ENCODE measurements at regions not wholly inside any gene's neighbourhood (a gene's known extent, or its start where the extent isn't known, plus 50 kb on each side); places are given as distances from the start of the nearest gene placed in this dataset.

DNA sequence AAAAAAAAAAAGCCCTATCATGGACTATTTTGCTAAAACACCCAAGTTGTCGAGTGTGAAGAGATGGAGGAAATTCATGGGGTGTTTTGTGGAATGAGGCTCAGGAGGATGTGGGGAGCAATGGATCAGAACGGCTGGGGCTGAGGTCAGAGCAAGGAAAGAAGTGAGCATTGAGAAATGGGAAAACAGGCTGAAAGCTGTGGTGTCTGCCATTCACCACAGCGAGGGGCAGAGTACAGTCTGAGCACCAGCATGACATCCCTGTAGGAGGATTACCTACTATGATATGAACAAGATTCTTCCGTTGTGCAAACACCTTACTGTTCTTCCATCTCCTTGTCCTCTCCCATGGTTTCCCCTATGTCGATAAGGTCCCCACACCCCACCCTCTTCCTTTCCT is 193.1 kb downstream of the TMEM114 start:
- Histone ChIP-seq H3K4me3 (ENCODE audit: low read depth, low read length) (no peak overlapping the region), H3K27ac (no peak overlapping the region), H3K36me3 (replicated peaks) (no peaks in the 10 kb centered on the region), H3K27me3 (replicated peaks) (no peaks in the 10 kb centered on the region)
- TF ChIP-seq, protein P1, sequence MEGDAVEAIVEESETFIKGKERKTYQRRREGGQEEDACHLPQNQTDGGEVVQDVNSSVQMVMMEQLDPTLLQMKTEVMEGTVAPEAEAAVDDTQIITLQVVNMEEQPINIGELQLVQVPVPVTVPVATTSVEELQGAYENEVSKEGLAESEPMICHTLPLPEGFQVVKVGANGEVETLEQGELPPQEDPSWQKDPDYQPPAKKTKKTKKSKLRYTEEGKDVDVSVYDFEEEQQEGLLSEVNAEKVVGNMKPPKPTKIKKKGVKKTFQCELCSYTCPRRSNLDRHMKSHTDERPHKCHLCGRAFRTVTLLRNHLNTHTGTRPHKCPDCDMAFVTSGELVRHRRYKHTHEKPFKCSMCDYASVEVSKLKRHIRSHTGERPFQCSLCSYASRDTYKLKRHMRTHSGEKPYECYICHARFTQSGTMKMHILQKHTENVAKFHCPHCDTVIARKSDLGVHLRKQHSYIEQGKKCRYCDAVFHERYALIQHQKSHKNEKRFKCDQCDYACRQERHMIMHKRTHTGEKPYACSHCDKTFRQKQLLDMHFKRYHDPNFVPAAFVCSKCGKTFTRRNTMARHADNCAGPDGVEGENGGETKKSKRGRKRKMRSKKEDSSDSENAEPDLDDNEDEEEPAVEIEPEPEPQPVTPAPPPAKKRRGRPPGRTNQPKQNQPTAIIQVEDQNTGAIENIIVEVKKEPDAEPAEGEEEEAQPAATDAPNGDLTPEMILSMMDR (IDR thresholded peaks at IDR 0.05; ENCODE audit: low read depth, low read length, missing control alignments) = no peak
- no peak for DNase-seq
- in situ Hi-C loops (cut with HindIII; ENCODE audit: low pct_ligation_motif_present, low sequenced_read_pairs) = no loop called here

DNA sequence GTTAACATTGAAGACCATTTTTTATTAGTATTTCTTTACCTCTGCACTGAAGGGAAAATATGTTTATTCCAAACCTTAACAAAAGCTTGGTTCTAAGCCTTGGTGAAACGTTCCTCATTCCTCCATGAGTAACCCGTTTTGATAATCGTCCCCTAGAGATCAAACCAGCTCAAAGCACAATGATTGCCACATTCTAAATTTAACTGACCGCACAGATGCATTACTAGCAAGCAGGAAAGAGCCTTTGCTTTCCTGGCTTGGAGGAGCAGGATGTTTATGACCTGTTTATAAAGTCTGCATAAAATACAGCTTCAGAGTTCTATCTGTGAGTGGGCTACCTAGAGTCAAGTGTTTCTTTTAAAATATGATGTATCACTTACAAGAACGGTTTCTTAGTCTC is 193.8 kb downstream of the TMEM114 start:
- no peak for DNase-seq
- in situ Hi-C loops (cut with HindIII; ENCODE audit: low pct_ligation_motif_present, low sequenced_read_pairs) = no loop called here
- TF ChIP-seq, protein P1 (IDR thresholded peaks at IDR 0.05; ENCODE audit: low read depth, low read length, missing control alignments) = no peak
- Histone ChIP-seq H3K36me3 (replicated peaks) (no peaks in the 10 kb centered on the region), H3K27me3 (replicated peaks) (no peaks in the 10 kb centered on the region), H3K4me3 (ENCODE audit: low read depth, low read length) (no peak overlapping the region), H3K27ac (no peak overlapping the region)

DNA sequence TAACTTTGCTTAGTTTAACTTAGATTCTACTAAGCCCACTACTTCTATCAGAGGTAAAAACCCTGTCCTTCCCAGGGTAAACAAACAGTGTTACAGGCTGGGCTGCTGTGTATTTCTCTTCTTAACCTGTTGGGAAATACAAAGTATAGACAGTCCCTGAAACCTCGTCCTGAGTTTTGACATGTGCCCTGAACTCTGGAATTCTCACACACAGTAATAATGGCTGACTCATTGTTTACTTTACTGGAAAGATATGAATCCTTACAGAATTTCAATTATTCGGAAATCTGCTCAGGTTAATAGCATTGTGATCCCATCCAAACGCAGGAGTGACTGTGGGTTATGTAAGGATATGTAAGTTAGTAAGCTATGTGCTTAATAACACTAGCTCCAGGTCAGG is 199.1 kb downstream of the TMEM114 start:
- TF ChIP-seq, protein P1 (IDR thresholded peaks at IDR 0.05; ENCODE audit: low read depth, low read length, missing control alignments) = no peak
- in situ Hi-C loops (cut with HindIII; ENCODE audit: low pct_ligation_motif_present, low sequenced_read_pairs) = no loop called here
- Histone ChIP-seq H3K27ac (no peak overlapping the region), H3K27me3 (replicated peaks) (no peaks in the 10 kb centered on the region), H3K36me3 (replicated peaks) (no peaks in the 10 kb centered on the region), H3K4me3 (ENCODE audit: low read depth, low read length) (no peak overlapping the region)
- no peak for DNase-seq

DNA sequence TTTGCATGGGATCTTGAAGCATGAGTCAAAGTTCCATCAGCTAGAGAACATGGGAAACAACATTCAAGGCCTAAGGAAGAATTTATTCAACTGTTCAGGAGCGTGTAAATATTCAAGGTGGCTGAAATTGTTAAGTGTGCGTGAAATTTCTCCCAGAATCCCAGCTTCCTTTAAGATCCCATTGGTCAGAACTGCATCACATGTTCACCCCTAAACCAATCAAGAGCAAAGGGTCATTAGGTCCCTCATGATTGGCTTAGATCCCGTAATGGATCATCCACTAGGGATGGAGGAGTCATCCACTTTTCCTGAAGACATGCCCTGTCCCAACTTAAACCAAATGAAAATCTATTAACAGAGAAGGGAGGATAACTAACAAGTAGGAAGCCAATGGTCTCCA is 201.6 kb downstream of the TMEM114 start:
- H3K27me3 ChIP-seq (replicated peaks) = no peaks in the 10 kb centered on the region
- no peaks in the 10 kb centered on the region for H3K36me3 ChIP-seq (replicated peaks)
- in situ Hi-C loops (cut with HindIII; ENCODE audit: low pct_ligation_motif_present, low sequenced_read_pairs) = no loop called here
- no peak for DNase-seq
- no peak overlapping the region for H3K4me3 ChIP-seq (ENCODE audit: low read depth, low read length)
- no peak overlapping the region for H3K27ac ChIP-seq
- TF ChIP-seq, protein P1 (IDR thresholded peaks at IDR 0.05; ENCODE audit: low read depth, low read length, missing control alignments) = no peak

DNA sequence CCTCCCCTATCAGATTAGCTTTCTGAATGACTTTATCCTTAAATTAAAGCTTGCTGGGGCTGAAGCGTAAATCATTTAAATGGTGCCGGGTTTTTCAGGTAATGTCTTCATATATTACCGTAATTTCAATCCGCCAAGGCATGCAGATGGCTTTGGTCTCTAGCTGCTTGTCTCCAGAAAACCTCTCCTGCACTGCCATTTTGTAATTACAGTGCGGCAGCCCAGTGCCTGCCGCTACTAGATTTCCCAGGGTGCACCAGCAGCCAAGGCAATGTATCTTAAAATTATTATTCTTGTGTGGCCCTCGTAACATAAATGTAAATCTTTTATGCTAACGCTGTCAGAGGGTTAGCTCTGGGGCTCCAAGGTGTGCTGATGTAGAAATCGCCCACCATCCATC is 208.5 kb downstream of the TMEM114 start:
- Histone ChIP-seq H3K4me3 (ENCODE audit: low read depth, low read length) (no peak overlapping the region), H3K27ac (no peak overlapping the region), H3K36me3 (replicated peaks) (no peaks in the 10 kb centered on the region), H3K27me3 (replicated peaks) (no peaks in the 10 kb centered on the region)
- in situ Hi-C loops (cut with HindIII; ENCODE audit: low pct_ligation_motif_present, low sequenced_read_pairs) = no loop called here
- TF ChIP-seq, protein P1 (IDR thresholded peaks at IDR 0.05; ENCODE audit: low read depth, low read length, missing control alignments) = no peak
- DNase-seq = no peak

- no peak for DNase-seq
- Histone ChIP-seq H3K27ac (no peak overlapping the region), H3K36me3 (replicated peaks) (no peaks in the 10 kb centered on the region), H3K27me3 (replicated peaks) (no peaks in the 10 kb centered on the region), H3K4me3 (ENCODE audit: low read depth, low read length) (no peak overlapping the region)
- in situ Hi-C loops (cut with HindIII; ENCODE audit: low pct_ligation_motif_present, low sequenced_read_pairs) = no loop called here
- TF ChIP-seq, protein P1 (IDR thresholded peaks at IDR 0.05; ENCODE audit: low read depth, low read length, missing control alignments) = no peak
Measured at GRCh38 chr16:8380311-8380710, 210.0 kb downstream of the TMEM114 start.

Data from brain microvascular endothelial cell (primary cell).